ENCODE measurements at regions not wholly inside any gene's neighbourhood (a gene's known extent, or its start where the extent isn't known, plus 50 kb on each side); places are given as distances from the start of the nearest gene placed in this dataset.

DNA sequence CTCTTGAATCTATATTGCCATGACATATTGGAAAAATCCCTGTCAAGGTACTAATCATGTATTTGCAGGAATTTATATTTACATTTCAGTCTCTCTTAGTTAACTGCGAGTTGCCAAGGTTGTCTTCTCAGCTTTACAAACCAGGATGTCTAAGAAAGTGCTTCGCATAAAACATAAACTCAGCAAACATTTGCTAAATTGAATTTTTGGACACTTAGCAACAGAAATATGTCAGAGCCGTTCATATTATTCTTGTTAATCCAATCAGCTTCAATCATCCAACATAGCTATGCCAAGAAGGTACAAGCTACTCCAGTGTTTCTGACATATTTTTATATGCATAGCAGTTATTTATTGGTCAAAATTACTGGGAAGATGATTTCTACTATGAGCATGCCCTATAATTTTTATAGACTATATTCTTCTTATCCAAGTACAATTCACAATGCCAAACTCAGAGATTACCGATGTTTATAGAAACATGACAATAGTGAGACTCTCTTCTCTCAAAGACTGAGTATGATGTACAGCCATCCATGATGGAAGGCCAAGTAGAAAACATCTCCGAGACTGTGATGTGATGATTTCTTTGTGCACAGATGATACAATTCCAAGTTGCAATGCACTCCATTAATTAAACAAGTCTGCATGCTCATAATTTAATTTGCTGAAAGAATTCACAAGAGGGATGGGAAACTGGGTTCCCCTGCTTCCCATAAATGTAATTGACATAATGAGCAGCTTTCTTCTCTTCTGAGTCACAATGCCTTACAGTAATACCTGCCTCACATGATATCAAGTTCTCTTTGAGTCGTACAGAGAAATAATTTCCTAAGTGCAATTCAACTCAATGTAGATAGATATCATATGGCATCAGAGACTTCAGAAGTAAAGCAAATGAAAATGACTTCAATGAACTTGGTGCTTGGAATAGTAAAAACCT is 776.3 kb downstream of the EFNB2 start (continued):
- no peak for TF ChIP-seq ZNF560 (tag by site-specific recombination; IDR thresholded peaks at IDR 0.05; ENCODE audit: borderline replicate concordance)
- TF ChIP-seq ZNF23 (tag by site-specific recombination; IDR thresholded peaks at IDR 0.05; ENCODE audit: borderline replicate concordance), result no peak
- TF ChIP-seq, protein P1, sequence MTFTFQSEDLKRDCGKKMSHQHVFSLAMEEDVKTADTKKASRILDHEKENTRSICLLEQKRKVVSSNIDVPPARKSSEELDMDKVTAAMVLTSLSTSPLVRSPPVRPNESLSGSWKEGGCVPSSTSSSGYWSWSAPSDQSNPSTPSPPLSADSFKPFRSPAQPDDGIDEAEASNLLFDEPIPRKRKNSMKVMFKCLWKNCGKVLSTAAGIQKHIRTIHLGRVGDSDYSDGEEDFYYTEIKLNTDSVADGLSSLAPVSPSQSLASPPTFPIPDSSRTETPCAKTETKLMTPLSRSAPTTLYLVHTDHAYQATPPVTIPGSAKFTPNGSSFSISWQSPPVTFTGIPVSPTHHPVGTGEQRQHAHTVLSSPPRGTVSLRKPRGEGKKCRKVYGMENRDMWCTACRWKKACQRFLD (tag by site-specific recombination; IDR thresholded peaks at IDR 0.05), result no peak
- TF ChIP-seq ZEB2 (tag by site-specific recombination; IDR thresholded peaks at IDR 0.05), result no peak
- TF ChIP-seq FEZF1 (tag by site-specific recombination; IDR thresholded peaks at IDR 0.05), result no peak
- TF ChIP-seq ZNF654 (tag by site-specific recombination; IDR thresholded peaks at IDR 0.05; ENCODE audit: low read depth), result no peak
- TF ChIP-seq, protein P2, sequence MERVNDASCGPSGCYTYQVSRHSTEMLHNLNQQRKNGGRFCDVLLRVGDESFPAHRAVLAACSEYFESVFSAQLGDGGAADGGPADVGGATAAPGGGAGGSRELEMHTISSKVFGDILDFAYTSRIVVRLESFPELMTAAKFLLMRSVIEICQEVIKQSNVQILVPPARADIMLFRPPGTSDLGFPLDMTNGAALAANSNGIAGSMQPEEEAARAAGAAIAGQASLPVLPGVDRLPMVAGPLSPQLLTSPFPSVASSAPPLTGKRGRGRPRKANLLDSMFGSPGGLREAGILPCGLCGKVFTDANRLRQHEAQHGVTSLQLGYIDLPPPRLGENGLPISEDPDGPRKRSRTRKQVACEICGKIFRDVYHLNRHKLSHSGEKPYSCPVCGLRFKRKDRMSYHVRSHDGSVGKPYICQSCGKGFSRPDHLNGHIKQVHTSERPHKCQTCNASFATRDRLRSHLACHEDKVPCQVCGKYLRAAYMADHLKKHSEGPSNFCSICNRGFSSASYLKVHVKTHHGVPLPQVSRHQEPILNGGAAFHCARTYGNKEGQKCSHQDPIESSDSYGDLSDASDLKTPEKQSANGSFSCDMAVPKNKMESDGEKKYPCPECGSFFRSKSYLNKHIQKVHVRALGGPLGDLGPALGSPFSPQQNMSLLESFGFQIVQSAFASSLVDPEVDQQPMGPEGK (tag by site-specific recombination; IDR thresholded peaks at IDR 0.05), result no peak
- no peak for TF ChIP-seq EGR2 (tag by site-specific recombination; IDR thresholded peaks at IDR 0.05; ENCODE audit: low read depth)
- no peak for TF ChIP-seq ZNF558 (tag by site-specific recombination; IDR thresholded peaks at IDR 0.05)

DNA sequence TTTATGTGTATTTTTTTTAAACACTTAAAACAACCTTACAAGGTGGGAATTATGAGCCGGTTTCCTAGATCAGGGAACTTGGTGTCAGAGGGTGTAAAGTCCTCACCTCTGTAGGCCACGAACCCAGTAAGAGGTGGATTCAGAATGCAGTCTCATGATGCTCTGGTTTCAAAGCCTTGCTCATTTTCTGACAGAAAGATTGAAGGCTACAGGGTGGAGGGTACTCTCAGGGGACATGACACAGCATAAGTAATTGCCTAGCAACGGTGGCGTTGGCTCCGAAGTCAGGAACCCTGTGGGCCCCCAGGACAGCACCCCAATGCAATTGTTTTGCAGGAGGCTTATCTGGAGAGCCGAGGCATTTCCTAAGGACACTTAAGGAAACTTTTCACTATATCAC is 794.7 kb downstream of the EFNB2 start:
- TF ChIP-seq OVOL3 (tag by site-specific recombination; IDR thresholded peaks at IDR 0.05) (no peak), ZBTB21 (tag by site-specific recombination; IDR thresholded peaks at IDR 0.05) (no peak), ZFP3 (tag by site-specific recombination; IDR thresholded peaks at IDR 0.05; ENCODE audit: low read depth) (no peak), SCRT2 (tag by site-specific recombination; IDR thresholded peaks at IDR 0.05) (no peak), ZNF157 (tag by site-specific recombination; IDR thresholded peaks at IDR 0.05) (no peak)
- TF ChIP-seq, protein P2 (tag by site-specific recombination; IDR thresholded peaks at IDR 0.05), result no peak
- TF ChIP-seq, protein P3, sequence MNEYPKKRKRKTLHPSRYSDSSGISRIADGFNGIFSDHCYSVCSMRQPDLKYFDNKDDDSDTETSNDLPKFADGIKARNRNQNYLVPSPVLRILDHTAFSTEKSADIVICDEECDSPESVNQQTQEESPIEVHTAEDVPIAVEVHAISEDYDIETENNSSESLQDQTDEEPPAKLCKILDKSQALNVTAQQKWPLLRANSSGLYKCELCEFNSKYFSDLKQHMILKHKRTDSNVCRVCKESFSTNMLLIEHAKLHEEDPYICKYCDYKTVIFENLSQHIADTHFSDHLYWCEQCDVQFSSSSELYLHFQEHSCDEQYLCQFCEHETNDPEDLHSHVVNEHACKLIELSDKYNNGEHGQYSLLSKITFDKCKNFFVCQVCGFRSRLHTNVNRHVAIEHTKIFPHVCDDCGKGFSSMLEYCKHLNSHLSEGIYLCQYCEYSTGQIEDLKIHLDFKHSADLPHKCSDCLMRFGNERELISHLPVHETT (tag by site-specific recombination; IDR thresholded peaks at IDR 0.05), result no peak
- TF ChIP-seq, protein P4, sequence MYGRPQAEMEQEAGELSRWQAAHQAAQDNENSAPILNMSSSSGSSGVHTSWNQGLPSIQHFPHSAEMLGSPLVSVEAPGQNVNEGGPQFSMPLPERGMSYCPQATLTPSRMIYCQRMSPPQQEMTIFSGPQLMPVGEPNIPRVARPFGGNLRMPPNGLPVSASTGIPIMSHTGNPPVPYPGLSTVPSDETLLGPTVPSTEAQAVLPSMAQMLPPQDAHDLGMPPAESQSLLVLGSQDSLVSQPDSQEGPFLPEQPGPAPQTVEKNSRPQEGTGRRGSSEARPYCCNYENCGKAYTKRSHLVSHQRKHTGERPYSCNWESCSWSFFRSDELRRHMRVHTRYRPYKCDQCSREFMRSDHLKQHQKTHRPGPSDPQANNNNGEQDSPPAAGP (tag by site-specific recombination; IDR thresholded peaks at IDR 0.05), result no peak
- POLR2A ChIA-PET, result no interaction called here
- Histone ChIP-seq H3K27ac (ENCODE audit: extremely low read depth, low read depth, low read length) (no peak overlapping the region), H3K4me1 (ENCODE audit: control insufficient read depth, insufficient read depth, low read length) (no peaks in the 10 kb centered on the region), H3K9me3 (ENCODE audit: control insufficient read depth, insufficient read depth, low read depth, low read length) (no peaks in the 10 kb centered on the region), H3K4me3 (ENCODE audit: low read depth, low read length) (no peak overlapping the region), H3K36me3 (ENCODE audit: control insufficient read depth in 2 of 2, insufficient read depth in 1 of 2, low read length in 2 of 2) (no peaks in the 10 kb centered on the region)
- CTCF ChIA-PET, result no interaction called here
